Neural cell (in vitro differentiated cells): ENCODE measurements at regions not wholly inside any gene's neighbourhood (a gene's known extent, or its start where the extent isn't known, plus 50 kb on each side); places are given as distances from the start of the nearest gene placed in this dataset.

Experiments used
- H2AFZ ChIP-seq: fragments of 200-600, 300-800 bp; sonication (generic), shearing (Covaris generic); 2 replicates; pipeline ENCODE4 v1.6.0; 2014; ENCODE audit warnings: low read depth, mild to moderate bottlenecking, antibody characterized with exemption, low read length, moderate library complexity
- H3F3A ChIP-seq: fragments of 200-600 bp; shearing (Covaris generic); 2 replicates; pipeline ENCODE4 v1.6.1; 2016; ENCODE audit warnings: mild to moderate bottlenecking, moderate library complexity, mixed read lengths, antibody characterized with exemption, low read length; ENCODE audit not compliant: insufficient read depth, poor library complexity, severe bottlenecking
- H3K27ac ChIP-seq: fragments of 200-600, 300-800 bp; sonication (generic), shearing (Covaris generic); 2 replicates; pipeline ENCODE4 v1.5.1; 2014; ENCODE audit warnings: mild to moderate bottlenecking, low read length, moderate library complexity
- H3K27me3 ChIP-seq: fragments of 300-800, 200-600 bp; sonication (generic), shearing (Covaris generic); 2 replicates; pipeline ENCODE4 v1.6.0; 2014; ENCODE audit warnings: mild to moderate bottlenecking, low read depth, low read length, moderate library complexity; ENCODE audit not compliant: insufficient read depth
- H3K36me3 ChIP-seq: fragments of 300-800, 200-600 bp; sonication (generic), shearing (Covaris generic); 2 replicates; pipeline ENCODE4 v1.5.1; 2014; ENCODE audit warnings: mild to moderate bottlenecking, antibody characterized with exemption, low read length, moderate library complexity; ENCODE audit not compliant: insufficient read depth
- H3K4me2 ChIP-seq: fragments of 300-800, 200-600 bp; sonication (generic), shearing (Covaris generic); 2 replicates; pipeline ENCODE4 v1.6.0; 2014; ENCODE audit warnings: mild to moderate bottlenecking, low read length
- H3K4me3 ChIP-seq: fragments of 300-800, 200-600 bp; sonication (generic), shearing (Covaris generic); 2 replicates; pipeline ENCODE4 v1.5.1; 2014; ENCODE audit warnings: mild to moderate bottlenecking, low read length, moderate library complexity
- H3K79me2 ChIP-seq: fragments of 200-600 bp; shearing (Covaris generic); replicated peaks from 2 replicates; pipeline ENCODE4 v1.6.0; 2014; ENCODE audit warnings: mild to moderate bottlenecking, low read length, moderate library complexity; ENCODE audit not compliant: insufficient read depth
- H3K9ac ChIP-seq: fragments of 300-800, 200-600 bp; sonication (generic), shearing (Covaris generic); 2 replicates; pipeline ENCODE4 v1.6.1; 2016; ENCODE audit warnings: mild to moderate bottlenecking, low read length, mixed read lengths
- H3K9me2 ChIP-seq: fragments of 200-600 bp; shearing (Covaris generic); 2 replicates; pipeline ENCODE4 v1.6.1; 2016; ENCODE audit warnings: mild to moderate bottlenecking, low read length, mixed read lengths; ENCODE audit not compliant: insufficient read depth
- H3K9me3 ChIP-seq: fragments of 200-600, 300-800 bp; sonication (generic), shearing (Covaris generic); 2 replicates; pipeline ENCODE4 v1.6.1; 2016; ENCODE audit warnings: mild to moderate bottlenecking, mixed run types, low read length, moderate library complexity, mixed read lengths
- H4K20me1 ChIP-seq: fragments of 200-600 bp; shearing (Covaris generic); 2 replicates; pipeline ENCODE4 v1.6.1; 2016; ENCODE audit warnings: mild to moderate bottlenecking, mixed run types; ENCODE audit not compliant: insufficient read depth
- CTCF ChIP-seq: fragments of 450-650 bp; IDR thresholded peaks from 2 replicates; pipeline ENCODE4 v1.5.1; 2014; ENCODE audit warnings: antibody characterized with exemption, mild to moderate bottlenecking, moderate library complexity; ENCODE audit not compliant: poor library complexity, severe bottlenecking
- EP300 ChIP-seq: fragments of 450-650 bp; conservative IDR thresholded peaks from 2 replicates; pipeline ENCODE4 v1.6.1; 2014; ENCODE audit warnings: antibody characterized with exemption, mild to moderate bottlenecking, moderate library complexity; ENCODE audit not compliant: poor library complexity, severe bottlenecking
- EZH2 ChIP-seq: fragments of 200-600, 300-800 bp; shearing (Covaris generic), sonication (generic); IDR thresholded peaks from 2 replicates; pipeline ENCODE4 v1.6.1; 2014; ENCODE audit warnings: antibody characterized with exemption, low read length, borderline replicate concordance, mild to moderate bottlenecking; ENCODE audit not compliant: insufficient read depth, poor library complexity, severe bottlenecking
- MXI1 ChIP-seq: fragments of 450-650 bp; conservative IDR thresholded peaks from 2 replicates; pipeline ENCODE4 v1.6.1; 2014; ENCODE audit warnings: antibody characterized with exemption, mild to moderate bottlenecking; ENCODE audit not compliant: poor library complexity, severe bottlenecking
- POLR2AphosphoS5 ChIP-seq: IDR thresholded peaks from 2 replicates; pipeline ENCODE4 v1.6.1; 2012
- RAD21 ChIP-seq: fragments of 450-650 bp; conservative IDR thresholded peaks from 2 replicates; pipeline ENCODE4 v1.6.1; 2014; ENCODE audit warnings: antibody characterized with exemption, mild to moderate bottlenecking, moderate library complexity
- SMC3 ChIP-seq: fragments of 450-650 bp; conservative IDR thresholded peaks from 2 replicates; pipeline ENCODE4 v1.6.1; 2014; ENCODE audit warnings: antibody characterized with exemption, mild to moderate bottlenecking, moderate library complexity; ENCODE audit not compliant: poor library complexity
- TAF1 ChIP-seq: IDR thresholded peaks from 2 replicates; pipeline ENCODE4 v1.6.1; 2012; ENCODE audit warnings: low read depth
- TF ChIP-seq, protein P1 (sequence below): IDR thresholded peaks from 2 replicates; pipeline ENCODE4 v1.6.1; 2012; ENCODE audit warnings: borderline replicate concordance

DNA sequence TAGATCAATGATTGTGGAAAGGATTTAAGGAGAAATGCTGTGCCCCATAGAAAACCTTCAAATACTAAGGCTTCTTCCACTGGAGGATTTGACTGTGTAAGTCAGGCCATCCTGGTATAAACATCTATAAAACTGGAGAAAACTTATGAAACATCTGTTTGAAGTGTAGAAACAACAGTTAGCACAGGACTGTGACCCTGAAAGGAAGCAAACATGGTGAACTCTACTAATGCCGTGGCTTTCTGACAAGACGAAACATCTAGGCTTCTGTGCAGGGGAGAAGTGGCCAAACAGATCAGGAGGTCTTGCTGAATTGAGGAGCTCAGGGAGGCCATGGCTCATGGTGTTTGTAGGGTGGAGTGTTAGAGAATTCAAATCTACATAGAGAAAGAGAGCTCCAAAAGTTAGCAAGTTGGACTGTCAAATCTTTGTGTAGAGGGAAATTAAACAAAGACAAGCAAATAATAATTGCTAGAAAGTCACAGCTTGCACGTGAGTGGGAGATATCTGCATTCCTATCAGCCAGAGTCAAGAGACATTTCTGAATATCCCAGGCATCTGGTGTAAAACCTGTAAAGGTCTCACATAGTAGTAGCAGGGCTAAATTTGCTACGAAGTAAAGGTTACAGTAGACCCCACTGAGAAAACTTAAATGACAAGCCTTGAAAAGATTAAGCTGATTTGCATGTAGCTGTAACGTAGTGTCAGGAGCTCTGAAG, 566.8 kb upstream of the B3GALT2 start:
- TF ChIP-seq MXI1 (no peak), TAF1 (no peak), EP300 (no peak), POLR2AphosphoS5 (no peak), EZH2 (no peak), RAD21 (no peak), CTCF (no peak), SMC3 (no peak)
- TF ChIP-seq, protein P1, sequence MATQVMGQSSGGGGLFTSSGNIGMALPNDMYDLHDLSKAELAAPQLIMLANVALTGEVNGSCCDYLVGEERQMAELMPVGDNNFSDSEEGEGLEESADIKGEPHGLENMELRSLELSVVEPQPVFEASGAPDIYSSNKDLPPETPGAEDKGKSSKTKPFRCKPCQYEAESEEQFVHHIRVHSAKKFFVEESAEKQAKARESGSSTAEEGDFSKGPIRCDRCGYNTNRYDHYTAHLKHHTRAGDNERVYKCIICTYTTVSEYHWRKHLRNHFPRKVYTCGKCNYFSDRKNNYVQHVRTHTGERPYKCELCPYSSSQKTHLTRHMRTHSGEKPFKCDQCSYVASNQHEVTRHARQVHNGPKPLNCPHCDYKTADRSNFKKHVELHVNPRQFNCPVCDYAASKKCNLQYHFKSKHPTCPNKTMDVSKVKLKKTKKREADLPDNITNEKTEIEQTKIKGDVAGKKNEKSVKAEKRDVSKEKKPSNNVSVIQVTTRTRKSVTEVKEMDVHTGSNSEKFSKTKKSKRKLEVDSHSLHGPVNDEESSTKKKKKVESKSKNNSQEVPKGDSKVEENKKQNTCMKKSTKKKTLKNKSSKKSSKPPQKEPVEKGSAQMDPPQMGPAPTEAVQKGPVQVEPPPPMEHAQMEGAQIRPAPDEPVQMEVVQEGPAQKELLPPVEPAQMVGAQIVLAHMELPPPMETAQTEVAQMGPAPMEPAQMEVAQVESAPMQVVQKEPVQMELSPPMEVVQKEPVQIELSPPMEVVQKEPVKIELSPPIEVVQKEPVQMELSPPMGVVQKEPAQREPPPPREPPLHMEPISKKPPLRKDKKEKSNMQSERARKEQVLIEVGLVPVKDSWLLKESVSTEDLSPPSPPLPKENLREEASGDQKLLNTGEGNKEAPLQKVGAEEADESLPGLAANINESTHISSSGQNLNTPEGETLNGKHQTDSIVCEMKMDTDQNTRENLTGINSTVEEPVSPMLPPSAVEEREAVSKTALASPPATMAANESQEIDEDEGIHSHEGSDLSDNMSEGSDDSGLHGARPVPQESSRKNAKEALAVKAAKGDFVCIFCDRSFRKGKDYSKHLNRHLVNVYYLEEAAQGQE = no peak
- Histone ChIP-seq H3K4me2 (no peak overlapping the region), H3K27me3 (no peaks in the 10 kb centered on the region), H3K4me3 (no peak overlapping the region), H4K20me1 (no peaks in the 10 kb centered on the region), H3K27ac (no peak overlapping the region), H2AFZ (no peak overlapping the region), H3K9me3 (no peaks in the 10 kb centered on the region), H3K9ac (no peak overlapping the region), H3K9me2 (no peaks in the 10 kb centered on the region), H3K79me2 (no peaks in the 10 kb centered on the region), H3F3A (no peaks in the 10 kb centered on the region), H3K36me3 (no peaks in the 10 kb centered on the region)

DNA sequence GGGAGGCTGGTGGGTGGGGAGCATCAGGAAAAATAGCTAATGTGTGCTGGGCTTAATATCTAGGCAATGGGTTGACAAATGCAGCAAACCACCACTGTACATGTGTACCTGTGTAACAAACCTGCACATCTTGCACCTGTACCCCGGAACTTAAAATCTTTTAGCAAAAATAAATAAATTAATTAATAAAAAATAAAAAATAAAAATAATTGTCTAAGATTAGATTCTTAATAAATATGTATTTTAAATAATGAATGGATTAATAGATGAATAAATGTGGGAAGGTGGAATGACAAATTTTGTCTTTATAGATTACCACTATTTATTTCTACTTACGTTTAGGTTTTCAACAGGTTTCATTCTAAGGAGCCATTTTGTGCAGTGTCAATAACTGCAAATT, 563.5 kb upstream of the B3GALT2 start:
- H3F3A ChIP-seq = no peaks in the 10 kb centered on the region

More for the DNA sequence above, 563.5 kb upstream of the B3GALT2 start:
- H3K27ac ChIP-seq = no peak overlapping the region
- no peaks in the 10 kb centered on the region for H3K27me3 ChIP-seq
- no peaks in the 10 kb centered on the region for H3K9me3 ChIP-seq
- no peaks in the 10 kb centered on the region for H3K36me3 ChIP-seq
- H3K79me2 ChIP-seq = no peaks in the 10 kb centered on the region
- H3K4me2 ChIP-seq = no peak overlapping the region
- TF ChIP-seq CTCF = no peak
- TF ChIP-seq EP300 = no peak
- no peak for TF ChIP-seq POLR2AphosphoS5
- TF ChIP-seq EZH2 = no peak
- TF ChIP-seq, protein P1 = no peak
- no peak for TF ChIP-seq RAD21
- TF ChIP-seq TAF1 = no peak
- TF ChIP-seq MXI1 = no peak
- no peak for TF ChIP-seq SMC3
- H2AFZ ChIP-seq = no peak overlapping the region
- H3K4me3 ChIP-seq = no peak overlapping the region
- H3K9ac ChIP-seq = no peak overlapping the region
- no peaks in the 10 kb centered on the region for H3K9me2 ChIP-seq
- H4K20me1 ChIP-seq = no peaks in the 10 kb centered on the region
